GM19397 (cell line): ENCODE measurements at regions not wholly inside any gene's neighbourhood (a gene's known extent, or its start where the extent isn't known, plus 50 kb on each side); places are given as distances from the start of the nearest gene placed in this dataset.

Source experiments
- ATAC-seq: cut with Tn5 transposase; IDR thresholded peaks from one replicate; pipeline ENCODE4 v1.9.1; 2021; ENCODE audit warnings: mild to moderate bottlenecking, moderate library complexity; ENCODE audit not compliant: unreplicated experiment

DNA sequence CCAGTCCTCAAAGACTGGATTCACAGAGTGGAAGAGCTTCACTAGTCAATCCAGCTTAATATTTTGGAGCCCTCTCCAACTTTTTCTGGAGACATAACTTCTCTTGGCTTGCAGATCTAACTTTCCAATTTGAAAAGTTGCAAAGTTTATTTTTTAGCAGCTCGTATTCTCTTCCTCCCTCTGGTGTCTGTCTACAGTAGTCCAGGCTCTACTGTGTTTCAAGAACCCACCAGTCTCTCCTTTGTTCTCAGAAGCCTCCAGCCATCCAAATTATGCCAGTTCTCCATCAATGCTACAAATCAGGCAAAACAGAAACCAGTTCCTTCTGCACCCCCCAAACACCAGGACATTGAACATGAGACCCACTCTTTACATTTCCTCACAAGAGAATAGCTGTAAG lies 376.1 kb upstream of the OPRM1 start:
- no peak for ATAC-seq

GRCh38 chr6:153645326-153645725 lies 393.7 kb upstream of the OPRM1 start:
- no peak for ATAC-seq

DNA sequence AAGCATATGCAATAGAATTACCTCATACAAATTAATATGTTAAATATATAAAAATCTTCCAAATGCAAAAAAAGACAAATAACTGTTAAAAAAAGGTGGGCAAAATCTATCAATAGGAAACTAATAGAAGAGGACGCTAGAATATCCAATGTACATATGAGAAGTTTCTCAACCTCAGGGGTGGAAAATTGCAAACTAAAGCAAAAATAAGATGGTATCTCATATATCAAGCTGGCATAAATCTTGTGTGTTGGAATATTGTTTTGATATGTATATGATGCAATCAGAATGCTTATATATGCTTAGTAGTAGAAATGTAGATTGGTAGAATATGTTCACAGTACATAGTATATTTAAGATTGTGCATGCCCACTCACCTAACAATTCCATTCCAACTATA lies 395.0 kb upstream of the OPRM1 start:
- ATAC-seq: no peak

GRCh38 chr6:153634416-153634815 lies 404.6 kb upstream of the OPRM1 start:
- no peak for ATAC-seq

DNA sequence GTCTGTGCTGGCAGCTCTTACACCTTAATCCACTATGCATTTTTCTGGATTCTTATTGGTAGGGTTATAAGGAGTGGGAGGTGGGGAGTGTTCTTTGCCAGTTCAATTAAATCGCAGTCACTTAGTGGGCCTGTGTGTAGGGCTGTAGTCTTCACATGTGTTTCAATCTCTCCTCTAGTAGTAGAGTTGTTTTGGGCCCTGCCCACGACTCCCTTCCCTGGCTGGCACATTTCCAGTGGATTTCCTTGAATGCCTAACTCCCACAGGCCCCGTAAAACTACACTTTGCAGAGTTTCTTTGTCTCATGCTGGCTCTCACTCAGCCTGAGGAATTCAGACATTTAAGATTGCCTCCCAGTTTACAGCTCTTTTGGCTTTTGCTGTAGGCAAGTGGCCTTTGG lies 414.0 kb upstream of the OPRM1 start:
- ATAC-seq: no peak

DNA sequence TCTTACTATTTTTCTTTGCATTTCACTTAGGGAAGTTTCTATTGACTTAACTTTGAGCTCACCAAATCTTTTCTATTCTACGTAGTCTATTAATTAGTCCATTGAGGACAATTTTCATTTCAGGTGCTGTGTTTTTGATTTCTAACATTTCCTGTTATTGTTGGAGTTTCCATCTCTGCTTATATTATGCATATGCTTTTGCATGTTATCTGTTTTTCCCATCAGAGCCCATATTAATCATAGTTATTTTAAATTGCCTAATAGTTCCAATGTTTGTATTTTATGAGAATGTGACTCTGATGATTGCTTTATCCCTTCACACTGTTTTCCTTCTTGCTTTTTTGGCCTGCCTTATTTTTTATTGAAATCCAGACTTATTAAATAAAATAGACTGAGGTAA lies 414.5 kb upstream of the OPRM1 start:
- no peak for ATAC-seq

DNA sequence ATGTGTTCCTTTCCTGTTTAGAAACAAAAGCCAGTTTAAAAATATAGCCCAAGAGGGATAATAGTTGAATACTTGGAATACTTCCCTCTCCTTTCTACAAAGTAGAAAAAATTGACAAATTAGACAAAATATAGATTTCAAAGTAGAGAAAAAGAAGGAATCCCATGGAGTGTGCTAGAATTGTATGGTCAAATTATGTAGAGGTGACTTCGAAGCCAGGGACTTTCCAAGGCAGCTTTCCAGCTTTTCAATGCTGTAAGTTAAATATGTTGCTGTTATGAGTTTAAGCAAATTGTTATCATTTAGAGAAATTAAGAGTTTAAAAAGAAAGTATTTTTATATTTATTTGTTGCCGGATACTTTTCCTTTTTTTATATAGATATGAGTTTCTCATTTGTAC lies 415.5 kb upstream of the OPRM1 start:
- no peak for ATAC-seq

DNA sequence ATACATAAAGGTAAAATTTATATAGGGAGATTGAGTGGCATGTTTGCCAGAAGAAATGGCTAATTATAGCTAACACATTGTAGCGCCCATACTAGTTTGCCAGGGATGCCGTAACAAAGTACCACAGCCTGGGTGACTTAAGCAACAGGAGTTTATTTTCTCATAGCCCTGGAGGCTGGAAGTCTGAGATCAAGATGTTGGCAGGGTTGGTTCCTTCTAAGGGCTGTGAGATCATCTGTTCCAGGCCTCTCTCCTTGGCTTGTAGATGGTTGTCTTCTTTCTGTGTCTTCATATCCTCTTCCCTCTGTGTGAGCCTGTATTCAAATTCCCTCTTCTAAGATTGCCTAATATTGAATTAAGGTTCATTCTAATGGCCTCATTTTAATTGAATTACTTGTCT lies 417.5 kb upstream of the OPRM1 start:
- no peak for ATAC-seq

GRCh38 chr6:153621070-153621469 lies 418.0 kb upstream of the OPRM1 start:
- no peak for ATAC-seq

DNA sequence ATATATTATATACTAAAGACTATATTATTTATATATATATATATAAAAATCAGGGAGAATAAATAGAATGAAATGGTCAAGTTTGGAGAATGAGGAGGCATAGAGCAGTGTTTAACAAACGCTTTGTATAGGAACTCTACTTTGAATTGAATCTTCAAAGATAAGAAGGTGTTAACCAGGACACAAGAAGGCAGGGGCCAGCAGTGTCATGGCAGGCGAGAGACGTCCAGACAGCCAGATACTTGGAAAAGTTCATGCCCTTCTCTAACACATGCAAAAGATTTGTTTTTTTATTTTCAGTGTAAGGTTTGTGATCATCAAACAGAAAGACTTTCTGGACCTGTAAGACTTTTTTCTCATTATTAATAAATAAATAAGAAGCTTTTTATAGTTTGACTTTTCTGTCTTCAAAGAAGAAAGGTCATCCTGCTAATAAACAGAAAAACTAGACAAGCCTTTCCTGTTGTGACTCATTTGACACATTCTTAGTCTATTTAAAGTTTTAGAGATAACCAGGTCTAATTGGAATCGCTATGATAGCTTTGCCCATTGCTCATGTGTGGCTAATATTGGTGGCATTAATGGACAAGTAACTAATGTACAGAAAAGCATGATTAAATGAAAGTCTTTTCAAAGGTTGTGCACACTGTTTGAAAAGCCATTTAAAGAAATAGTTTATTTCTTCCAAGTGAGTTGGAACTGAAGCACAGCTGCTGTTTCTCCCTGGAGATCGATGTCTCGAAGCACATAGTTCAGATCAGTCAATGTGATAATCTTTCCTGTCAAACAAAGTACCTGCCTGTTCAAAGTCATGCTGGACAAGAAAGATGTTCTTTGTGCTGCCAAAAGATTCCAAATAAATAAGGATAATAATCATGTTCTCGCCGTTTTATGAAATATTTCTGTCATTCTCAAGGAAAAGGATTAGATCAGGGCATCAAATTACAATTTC lies 420.4 kb upstream of the OPRM1 start:
- ATAC-seq: no peak

DNA sequence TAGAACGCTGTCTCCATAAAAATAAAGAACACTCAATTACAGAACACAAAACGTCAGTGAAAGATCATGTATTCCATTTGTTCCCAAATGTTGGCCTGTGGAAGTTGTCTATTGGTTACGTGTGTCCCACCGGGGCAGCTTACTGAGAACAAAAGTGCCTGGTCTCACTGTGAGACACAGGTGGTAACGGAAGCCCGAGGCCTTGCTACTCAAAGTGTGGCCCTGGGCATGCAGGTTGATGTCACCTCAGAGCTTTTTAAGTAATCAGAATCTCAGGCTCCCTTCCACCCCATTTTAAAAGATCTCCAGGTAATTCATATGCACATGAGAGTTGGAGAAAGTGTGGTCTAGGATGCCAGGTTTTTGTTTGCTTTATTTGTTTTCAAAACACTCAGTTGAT lies 422.5 kb upstream of the OPRM1 start:
- ATAC-seq: no peak

- no peak for ATAC-seq
Observed at GRCh38 chr6:153613719-153614455, 425.2 kb upstream of the OPRM1 start.

- no peak for ATAC-seq
Observed at GRCh38 chr6:153602401-153602800, 436.6 kb upstream of the OPRM1 start.

GRCh38 chr6:153599901-153600300 lies 439.1 kb upstream of the OPRM1 start:
- ATAC-seq: no peak

DNA sequence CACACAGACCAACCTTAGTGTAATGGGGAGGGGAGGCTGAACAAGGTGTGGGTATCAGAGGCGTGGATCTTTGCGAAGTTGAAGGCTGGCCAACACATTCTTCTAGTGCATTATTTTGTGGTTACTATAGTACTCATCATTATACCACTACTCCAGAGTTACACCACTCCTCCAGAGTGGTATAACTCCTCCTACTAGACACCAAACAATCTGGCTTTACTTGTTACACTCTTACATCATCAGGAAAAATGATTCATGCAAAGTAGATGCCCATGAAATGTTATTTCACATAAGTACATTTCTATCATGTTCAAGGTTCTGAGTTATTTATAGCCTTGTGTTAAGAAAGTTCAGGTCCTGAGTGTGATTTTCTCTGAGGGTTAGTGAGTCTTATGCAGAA lies 443.1 kb upstream of the OPRM1 start:
- ATAC-seq: no peak

GRCh38 chr6:153594871-153595270 lies 444.2 kb upstream of the OPRM1 start:
- no peak for ATAC-seq

DNA sequence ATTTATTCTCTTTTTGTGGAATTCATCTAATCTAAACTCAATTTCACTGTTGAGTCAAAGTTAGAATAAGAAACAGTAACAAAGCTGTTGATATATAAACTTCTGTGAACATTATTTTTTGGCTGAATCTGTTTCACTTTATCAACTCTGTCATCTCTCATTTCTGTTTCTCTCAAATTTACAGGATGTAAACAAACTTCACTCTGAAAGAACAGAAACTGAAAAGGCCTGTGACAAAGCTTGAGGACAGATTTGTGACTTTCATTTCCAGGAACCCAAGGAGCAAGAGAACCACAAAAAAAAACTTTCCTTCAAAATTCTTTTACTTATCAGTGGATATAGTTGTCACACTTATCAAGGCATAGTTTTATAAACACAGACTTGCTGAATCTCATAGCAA lies 447.9 kb upstream of the OPRM1 start:
- ATAC-seq: no peak

GRCh38 chr6:153590411-153590810 lies 448.6 kb upstream of the OPRM1 start:
- ATAC-seq: no peak

DNA sequence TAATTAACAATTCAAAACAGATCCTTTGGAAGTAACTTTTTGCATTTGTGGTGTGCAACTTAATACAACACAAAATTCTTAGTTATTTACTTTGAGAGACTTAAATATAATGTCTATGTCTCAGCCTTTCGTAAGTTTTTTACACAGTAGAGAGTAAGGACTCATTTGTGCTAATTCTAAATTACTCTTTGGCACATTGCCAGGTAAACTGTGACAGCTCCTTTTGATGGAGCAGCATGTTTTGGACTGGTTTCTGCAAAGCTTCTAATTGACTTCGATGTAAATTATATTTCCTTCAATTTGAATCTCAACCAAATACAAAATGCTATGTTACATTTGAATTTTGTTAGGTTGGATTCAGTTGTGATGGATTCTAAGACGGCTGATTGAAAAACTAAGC lies 450.7 kb upstream of the OPRM1 start:
- no peak for ATAC-seq

DNA sequence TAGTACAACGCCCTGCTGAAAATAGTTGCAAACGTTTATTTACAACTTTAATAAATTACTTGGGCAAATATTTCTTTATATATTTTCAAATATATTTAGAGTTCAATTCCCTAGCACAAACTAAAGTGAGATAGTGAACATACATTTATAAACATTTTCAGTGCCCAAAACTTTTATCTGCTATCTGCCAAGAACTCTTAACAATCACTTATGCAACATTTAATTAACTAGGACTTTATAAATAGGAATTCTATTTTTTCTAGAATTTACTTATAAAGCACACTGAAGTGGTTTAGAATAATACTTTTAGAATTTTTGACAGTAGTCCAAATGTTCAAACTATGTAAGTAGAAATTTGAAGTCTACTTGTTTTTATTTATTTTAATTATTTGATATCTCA lies 452.6 kb upstream of the RGS17 start:
- ATAC-seq: no peak

- ATAC-seq: no peak
Observed at GRCh38 chr6:153580776-153581175, 449.7 kb upstream of the RGS17 start.

DNA sequence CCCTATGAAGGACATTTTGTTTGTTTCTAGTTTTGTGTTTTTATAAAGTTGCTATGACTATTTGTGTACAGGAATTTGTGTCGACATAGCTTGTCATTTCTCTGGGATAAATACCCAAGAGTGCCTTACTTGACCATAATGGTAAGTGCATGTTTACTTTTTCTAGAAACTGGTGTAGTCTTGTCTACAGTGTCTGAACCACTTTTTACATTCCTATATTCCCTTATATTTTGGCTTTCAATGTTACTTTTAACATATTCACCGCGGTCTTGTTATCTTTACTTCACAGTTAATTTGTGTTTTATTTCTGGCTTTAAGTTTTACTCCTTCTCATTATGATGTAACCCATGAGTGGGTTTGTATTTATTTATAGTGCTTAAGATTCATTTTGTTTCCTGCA lies 444.4 kb upstream of the RGS17 start:
- ATAC-seq: no peak
